GM12874 (cell line): ENCODE measurements at regions not wholly inside any gene's neighbourhood (a gene's known extent, or its start where the extent isn't known, plus 50 kb on each side); places are given as distances from the start of the nearest gene placed in this dataset.

Experiments used
- CTCF ChIP-seq: IDR thresholded peaks from 2 replicates; pipeline ENCODE4 v1.5.1; 2011; ENCODE audit warnings: low read depth, mild to moderate bottlenecking, control low read depth, low read length, moderate library complexity; ENCODE audit not compliant: insufficient read depth

- TF ChIP-seq CTCF, result no peak
These were observed 291.6 kb upstream of the VEPH1 start for GRCh38 chr3:157794771-157795170.

- no peak for TF ChIP-seq CTCF
These were observed 290.5 kb upstream of the VEPH1 start for GRCh38 chr3:157793745-157794144.

GRCh38 chr3:157789162-157789561, 285.9 kb upstream of the VEPH1 start:
- TF ChIP-seq CTCF, result no peak

GRCh38 chr3:157786618-157787017, 283.4 kb upstream of the VEPH1 start:
- TF ChIP-seq CTCF, result no peak

- TF ChIP-seq CTCF, result no peak
These were observed 283.0 kb upstream of the VEPH1 start for GRCh38 chr3:157786211-157786610.

- TF ChIP-seq CTCF, result no peak
These were observed 282.0 kb upstream of the VEPH1 start for GRCh38 chr3:157785102-157785826.

GRCh38 chr3:157782236-157782635, 279.0 kb upstream of the VEPH1 start:
- TF ChIP-seq CTCF, result no peak

- no peak for TF ChIP-seq CTCF
These were observed 273.6 kb upstream of the VEPH1 start for GRCh38 chr3:157776861-157777260.
